Subcutaneous abdominal adipose tissue (tissue), 5 donors: ENCODE measurements at regions not wholly inside any gene's neighbourhood (a gene's known extent, or its start where the extent isn't known, plus 50 kb on each side); places are given as distances from the start of the nearest gene placed in this dataset.
"Not testable (repeated sequence)": the region's sequence is repeated elsewhere in the genome, so short reads cannot be mapped to it uniquely, and the experiment has no call there.

ENCODE experiments used
- H3K27ac ChIP-seq: one replicate; pipeline ENCODE4 v1.7.0; 2013; ENCODE audit warnings: low read depth, mild to moderate bottlenecking, inconsistent platforms, low read length, moderate library complexity
- H3K27me3 ChIP-seq, 5 donors: one replicate each; pipeline ENCODE4 v1.7.0; 2013; ENCODE audit warnings: low read length in 5 of 5, inconsistent platforms in 1 of 5; ENCODE audit not compliant: control insufficient read depth in 5 of 5, insufficient read depth in 4 of 5
- H3K36me3 ChIP-seq, 5 donors: one replicate each; pipeline ENCODE4 v1.7.0; 2013; ENCODE audit warnings: low read length in 5 of 5; ENCODE audit not compliant: control insufficient read depth in 5 of 5, insufficient read depth in 5 of 5
- H3K4me1 ChIP-seq, 5 donors: one replicate each; pipeline ENCODE4 v1.7.0; 2013; ENCODE audit warnings: low read length in 5 of 5, mild to moderate bottlenecking in 3 of 5, moderate library complexity in 1 of 5; ENCODE audit not compliant: control insufficient read depth in 5 of 5, insufficient read depth in 5 of 5
- H3K4me3 ChIP-seq, 5 donors: one replicate each; pipeline ENCODE4 v1.7.0; 2013; ENCODE audit warnings: low read length in 5 of 5, low read depth in 1 of 5
- H3K9ac ChIP-seq, 5 donors: one replicate each; pipeline ENCODE4 v1.7.0; 2013; ENCODE audit warnings: low read length in 5 of 5, mild to moderate bottlenecking in 4 of 5, moderate library complexity in 3 of 5
- H3K9me3 ChIP-seq, 5 donors: one replicate each; pipeline ENCODE4 v1.7.0; 2013; ENCODE audit warnings: low read length in 5 of 5; ENCODE audit not compliant: control insufficient read depth in 5 of 5
- donor health status: healthy.
- donor health status: healthy.
- donor health status: healthy.
- donor health status: healthy.
- donor health status: healthy.

DNA sequence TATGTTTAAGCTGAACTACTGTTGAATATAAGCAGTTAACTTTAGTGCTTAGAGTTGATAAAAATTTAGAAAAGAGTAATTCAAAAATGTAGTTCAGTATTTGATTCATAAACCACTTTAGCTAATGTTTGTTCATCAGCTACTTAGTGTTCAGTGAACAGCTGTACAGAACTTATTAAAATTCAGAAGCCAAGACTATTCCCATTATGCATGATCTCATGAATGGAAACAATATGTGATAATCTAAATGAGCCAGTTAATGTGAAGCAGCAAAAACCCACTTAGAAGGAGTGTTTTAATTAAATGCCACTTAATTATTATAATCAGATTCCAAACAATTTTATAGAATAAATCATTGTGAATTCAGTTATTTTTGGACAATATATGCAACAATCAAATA, 92.9 kb upstream of the NEGR1 start:
- no peaks in the 10 kb centered on the region for H3K36me3 ChIP-seq
- no peak overlapping the region for H3K27ac ChIP-seq
- H3K27me3 ChIP-seq: no peaks in the 10 kb centered on the region
- no peak overlapping the region for H3K9ac ChIP-seq
- H3K4me1 ChIP-seq: no peaks in the 10 kb centered on the region
- H3K9me3 ChIP-seq: no peaks in the 10 kb centered on the region
- H3K4me3 ChIP-seq: no peak overlapping the region

DNA sequence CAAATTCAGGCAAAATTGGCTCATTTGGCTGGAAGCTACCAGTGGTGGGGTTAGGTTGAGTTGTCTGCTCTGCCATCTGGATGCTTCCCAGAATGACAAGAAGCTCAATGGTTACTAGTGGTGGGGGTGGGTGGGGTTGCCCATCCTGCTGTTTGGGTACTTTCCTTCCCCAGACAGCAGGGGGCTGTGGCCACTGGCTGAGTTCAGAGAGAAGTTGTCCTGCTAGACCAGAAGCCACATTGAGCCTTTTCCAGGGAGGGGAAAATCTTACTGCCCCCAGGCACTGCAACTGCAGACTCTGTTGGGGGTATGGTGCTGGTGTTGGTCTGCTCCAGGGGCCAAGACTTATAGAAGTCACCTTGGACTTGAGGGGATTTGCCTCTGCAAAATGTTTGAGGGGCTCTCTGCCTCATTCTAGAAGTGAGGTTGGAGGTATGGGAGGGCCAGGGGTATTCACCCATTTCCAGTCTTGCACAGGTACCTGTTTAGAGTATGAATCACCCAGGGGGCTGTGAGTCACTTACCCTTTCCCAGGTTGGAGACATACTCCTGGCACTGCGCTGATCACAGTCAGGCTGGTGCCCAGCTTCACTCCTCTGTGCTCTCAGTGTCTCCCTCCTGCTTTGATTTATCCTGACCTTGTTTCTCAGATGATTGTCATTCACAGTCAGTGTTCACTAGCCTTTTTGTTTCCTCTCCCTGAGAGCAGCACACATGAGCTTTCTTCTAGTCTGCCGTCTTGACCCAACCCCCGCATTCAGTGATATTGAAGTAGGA, 89.1 kb upstream of the NEGR1 start:
- H3K27me3 ChIP-seq: no peaks in the 10 kb centered on the region
- no peak overlapping the region for H3K9ac ChIP-seq
- H3K27ac ChIP-seq: no peak overlapping the region
- H3K4me3 ChIP-seq: no peak overlapping the region
- H3K36me3 ChIP-seq: no peaks in the 10 kb centered on the region
- H3K4me1 ChIP-seq: no peaks in the 10 kb centered on the region
- H3K9me3 ChIP-seq: no peaks in the 10 kb centered on the region

DNA sequence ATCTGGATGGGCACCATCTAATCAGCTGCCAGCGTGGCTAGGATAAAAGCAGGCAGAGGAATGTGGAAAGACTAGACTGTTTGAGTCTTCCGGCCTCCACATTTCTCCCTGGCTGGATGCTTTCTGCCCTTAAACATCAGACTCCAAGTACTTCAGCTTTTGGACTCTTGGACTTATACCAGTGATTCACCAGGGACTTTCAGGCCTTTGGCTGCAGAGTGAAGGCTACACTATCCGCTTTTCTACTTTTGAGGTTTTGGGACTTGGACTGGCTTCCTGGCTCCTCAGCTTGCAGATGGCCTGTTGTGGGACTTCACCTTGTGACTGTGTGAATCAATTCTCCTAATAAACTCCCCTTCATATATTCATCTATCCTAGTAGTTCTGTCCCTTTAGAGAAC, 88.5 kb upstream of the NEGR1 start:
- not testable (repeated sequence) for H3K4me1 ChIP-seq, H3K36me3 ChIP-seq, H3K27ac ChIP-seq, H3K27me3 ChIP-seq, H3K9ac ChIP-seq, H3K4me3 ChIP-seq, H3K9me3 ChIP-seq

DNA sequence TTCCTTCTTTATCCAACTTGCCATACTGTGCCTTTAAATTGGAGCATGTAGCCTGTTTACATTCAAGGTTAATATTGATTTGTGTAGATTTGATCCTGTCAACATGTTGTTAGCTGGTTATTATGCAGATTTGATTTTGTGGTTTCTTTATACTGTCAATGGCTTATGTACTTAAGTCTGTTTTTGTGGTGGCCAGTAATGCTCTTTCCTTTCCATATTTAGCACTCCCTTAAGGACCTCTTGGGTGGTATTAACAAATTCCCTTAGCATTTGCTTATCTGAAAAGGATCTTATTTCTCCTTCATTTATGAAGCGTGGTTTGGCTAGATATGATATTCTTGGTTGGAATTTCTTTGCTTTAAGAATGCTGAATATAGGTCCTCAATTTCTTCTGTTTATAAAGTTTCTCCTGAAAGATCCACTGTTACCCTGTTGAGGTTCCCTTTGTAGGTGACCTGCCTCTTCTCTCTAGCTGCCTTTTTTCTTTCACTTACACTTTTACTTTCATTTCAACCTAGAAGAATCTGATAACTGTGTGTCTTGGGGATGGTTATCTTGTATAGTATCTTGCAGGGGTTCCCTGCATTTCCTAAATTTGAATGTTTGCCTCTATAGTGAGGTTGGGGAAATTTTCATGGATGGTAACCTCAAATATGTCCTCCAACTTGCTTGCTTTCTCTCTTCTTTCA, 86.9 kb upstream of the NEGR1 start:
- H3K36me3 ChIP-seq: no peaks in the 10 kb centered on the region
- H3K9ac ChIP-seq: no peak overlapping the region
- no peak overlapping the region for H3K27ac ChIP-seq
- H3K9me3 ChIP-seq: no peaks in the 10 kb centered on the region
- no peak overlapping the region for H3K4me3 ChIP-seq
- H3K4me1 ChIP-seq: no peaks in the 10 kb centered on the region
- no peaks in the 10 kb centered on the region for H3K27me3 ChIP-seq

DNA sequence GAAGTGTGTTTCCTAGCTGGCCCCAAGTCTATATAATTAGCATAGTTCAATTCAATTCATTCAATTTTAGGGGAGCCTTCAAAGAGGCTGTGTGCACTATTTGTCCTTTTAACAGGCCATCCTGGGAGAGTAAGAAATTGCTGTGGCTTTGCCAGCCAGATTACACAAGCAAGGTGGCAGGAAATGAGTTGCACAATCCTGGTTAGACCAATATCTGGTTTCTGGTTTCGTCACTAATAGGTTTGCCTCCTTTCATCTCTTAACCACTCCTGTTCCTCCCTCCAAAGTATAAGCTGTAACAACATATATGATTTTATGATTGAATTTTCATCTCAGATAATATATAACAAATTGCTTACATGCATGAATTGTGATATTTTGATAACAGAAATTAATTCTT, 84.1 kb upstream of the NEGR1 start:
- H3K27me3 ChIP-seq: no peaks in the 10 kb centered on the region
- no peaks in the 10 kb centered on the region for H3K9me3 ChIP-seq
- H3K4me1 ChIP-seq: no peaks in the 10 kb centered on the region
- no peak overlapping the region for H3K9ac ChIP-seq
- no peak overlapping the region for H3K27ac ChIP-seq
- H3K4me3 ChIP-seq: no peak overlapping the region
- H3K36me3 ChIP-seq: no peaks in the 10 kb centered on the region

DNA sequence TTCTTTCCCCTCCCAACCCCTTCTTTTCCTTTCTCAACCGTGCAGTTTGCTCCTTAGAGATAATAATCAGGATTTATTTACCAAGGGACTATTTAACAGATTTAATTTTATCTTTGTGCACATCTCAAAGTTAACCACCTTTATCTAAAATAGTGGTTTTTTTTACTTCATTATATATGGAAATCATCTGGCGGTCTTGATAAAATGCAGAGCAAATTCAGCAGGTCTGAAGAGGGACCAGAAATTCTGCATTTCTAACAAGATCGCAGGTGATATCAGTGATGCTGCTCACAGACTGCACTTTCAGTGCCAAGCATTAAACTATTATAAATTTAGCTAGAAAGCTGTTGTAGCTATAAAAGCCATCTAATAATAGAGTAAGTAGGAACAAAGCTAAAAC, 83.4 kb upstream of the NEGR1 start:
- Histone ChIP-seq H3K9ac (no peak overlapping the region), H3K4me1 (no peaks in the 10 kb centered on the region), H3K27me3 (no peaks in the 10 kb centered on the region)

DNA sequence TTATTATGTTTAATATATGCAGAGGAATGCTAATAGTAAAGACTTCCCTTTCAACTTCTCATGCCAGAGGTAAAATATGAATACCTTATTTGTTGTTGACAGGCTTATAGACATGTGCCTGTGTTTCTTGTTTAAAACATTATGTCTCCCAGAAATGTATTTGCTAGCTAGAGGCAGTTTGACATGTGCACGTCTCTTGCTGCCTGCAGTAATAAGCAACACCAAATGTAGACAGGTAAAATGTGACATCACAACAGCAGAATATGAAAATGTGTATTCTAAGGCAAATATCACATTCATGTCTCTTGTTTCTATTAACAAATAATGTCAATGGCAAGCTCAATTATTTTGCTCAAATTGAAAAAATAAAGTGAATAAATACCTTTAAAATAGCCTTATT, 80.2 kb upstream of the NEGR1 start:
- Histone ChIP-seq H3K9me3 (no peaks in the 10 kb centered on the region), H3K4me1 (no peaks in the 10 kb centered on the region), H3K27ac (no peak overlapping the region), H3K9ac (no peak overlapping the region), H3K36me3 (no peaks in the 10 kb centered on the region), H3K4me3 (no peak overlapping the region), H3K27me3 (no peaks in the 10 kb centered on the region)

More for the DNA sequence above, 83.4 kb upstream of the NEGR1 start:
- no peaks in the 10 kb centered on the region for H3K36me3 ChIP-seq
- H3K27ac ChIP-seq: no peak overlapping the region
- H3K9me3 ChIP-seq: no peaks in the 10 kb centered on the region
- H3K4me3 ChIP-seq: no peak overlapping the region

DNA sequence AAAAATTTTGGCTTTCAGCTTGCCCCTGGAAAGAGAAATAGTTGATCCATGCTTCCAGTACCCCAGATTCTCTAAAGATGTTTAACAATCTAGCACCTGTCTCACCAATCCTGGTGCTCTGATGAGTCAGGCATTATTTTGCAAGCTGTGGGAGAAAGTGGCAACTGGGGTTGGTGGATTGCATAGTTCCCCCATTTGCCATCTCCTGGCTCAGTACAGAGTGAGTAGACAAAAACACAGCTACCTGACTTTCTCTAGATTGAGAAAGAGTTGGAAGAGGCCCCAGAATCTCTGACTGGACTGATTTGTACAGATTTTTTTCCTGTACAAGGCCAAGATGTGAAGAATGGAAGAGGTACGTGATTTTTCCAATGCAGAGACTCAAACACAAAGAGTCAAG, 75.1 kb upstream of the NEGR1 start:
- Histone ChIP-seq H3K27ac (no peak overlapping the region), H3K36me3 (no peaks in the 10 kb centered on the region), H3K4me1 (no peaks in the 10 kb centered on the region), H3K27me3 (no peaks in the 10 kb centered on the region), H3K9me3 (peaks cover 0 to 3% (median 0%) of the 10 kb centered on the region in 5 donors), H3K4me3 (no peak overlapping the region), H3K9ac (no peak overlapping the region)

DNA sequence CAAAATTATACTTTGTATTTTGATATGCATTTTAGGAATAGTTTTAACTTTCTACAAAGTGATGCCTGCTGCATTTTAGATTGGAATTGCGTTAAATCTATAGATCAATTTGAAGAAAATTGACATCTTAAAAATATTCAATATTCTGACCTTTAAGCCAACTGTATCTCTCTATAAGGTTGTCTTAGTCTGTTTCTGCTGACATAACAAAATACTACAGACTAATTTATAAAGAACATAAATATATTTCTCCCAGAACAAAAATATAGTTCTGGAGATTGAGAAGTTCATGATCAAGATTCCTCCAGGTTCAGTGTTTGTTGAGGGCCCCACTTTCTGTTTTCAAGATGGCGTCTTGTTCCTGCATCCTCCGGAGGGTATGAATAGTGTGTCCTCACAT, 73.6 kb upstream of the NEGR1 start:
- Histone ChIP-seq H3K4me1 (no peaks in the 10 kb centered on the region), H3K36me3 (no peaks in the 10 kb centered on the region), H3K9ac (no peak overlapping the region), H3K27ac (no peak overlapping the region), H3K27me3 (no peaks in the 10 kb centered on the region), H3K9me3 (peaks cover 0 to 3% (median 0%) of the 10 kb centered on the region in 5 donors), H3K4me3 (no peak overlapping the region)

DNA sequence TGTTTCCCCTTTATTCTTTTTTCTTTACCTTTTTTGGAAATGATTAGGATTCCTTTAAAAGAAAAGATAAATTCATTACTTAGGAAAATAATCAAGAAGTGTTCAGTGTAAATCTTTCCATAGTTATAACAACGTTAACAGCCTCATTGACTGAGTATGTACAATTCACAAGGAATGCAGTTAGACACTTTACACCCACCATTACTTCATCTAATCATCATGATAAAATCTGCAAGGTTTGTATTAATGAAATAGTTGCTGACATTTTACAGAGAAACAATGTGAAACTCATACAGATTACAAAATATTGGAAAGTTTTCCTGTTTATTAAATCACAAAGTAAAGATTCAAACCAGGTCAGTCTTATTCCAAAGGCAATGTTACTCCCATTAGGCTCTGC, 59.3 kb upstream of the NEGR1 start:
- H3K27ac ChIP-seq: no peak overlapping the region
- H3K27me3 ChIP-seq: no peaks in the 10 kb centered on the region
- no peaks in the 10 kb centered on the region for H3K4me1 ChIP-seq
- no peaks in the 10 kb centered on the region for H3K9me3 ChIP-seq
- H3K4me3 ChIP-seq: no peak overlapping the region
- H3K36me3 ChIP-seq: no peaks in the 10 kb centered on the region
- no peak overlapping the region for H3K9ac ChIP-seq
